Mesothelial cell of epicardium (in vitro differentiated cells): ENCODE measurements at regions not wholly inside any gene's neighbourhood (a gene's known extent, or its start where the extent isn't known, plus 50 kb on each side); places are given as distances from the start of the nearest gene placed in this dataset.

Source experiments
- DNase-seq, 2 experiments: peaks; one replicate each; pipeline ENCODE4 v3.0.0; 2021; ENCODE audit warnings: low spot score in 2 of 2; ENCODE audit not compliant: unreplicated experiment in 2 of 2
- H3K27ac Mint-ChIP-seq: 2 replicates; pipeline ENCODE4 v1.8.0; 2021; ENCODE audit warnings: mixed read lengths
- H3K27me3 Mint-ChIP-seq: 2 replicates; pipeline ENCODE4 v1.8.0; 2021; ENCODE audit warnings: low read depth, mixed read lengths
- H3K36me3 Mint-ChIP-seq: 2 replicates; pipeline ENCODE4 v1.8.0; 2021; ENCODE audit warnings: mixed read lengths
- H3K4me1 Mint-ChIP-seq: 2 replicates; pipeline ENCODE4 v1.8.0; 2021; ENCODE audit warnings: mixed read lengths
- H3K4me3 Mint-ChIP-seq: 2 replicates; pipeline ENCODE4 v1.8.0; 2021; ENCODE audit warnings: mild to moderate bottlenecking, moderate library complexity, mixed read lengths
- H3K9me3 Mint-ChIP-seq: 2 replicates; pipeline ENCODE4 v1.8.0; 2021; ENCODE audit warnings: mixed read lengths
- TF ChIP-seq, protein P1 (sequence below): fragments of 200-600 bp; sonication (generic); IDR thresholded peaks from one replicate; pipeline ENCODE4 v1.5.0; 2021; ENCODE audit warnings: antibody characterized with exemption; ENCODE audit not compliant: unreplicated experiment

DNA sequence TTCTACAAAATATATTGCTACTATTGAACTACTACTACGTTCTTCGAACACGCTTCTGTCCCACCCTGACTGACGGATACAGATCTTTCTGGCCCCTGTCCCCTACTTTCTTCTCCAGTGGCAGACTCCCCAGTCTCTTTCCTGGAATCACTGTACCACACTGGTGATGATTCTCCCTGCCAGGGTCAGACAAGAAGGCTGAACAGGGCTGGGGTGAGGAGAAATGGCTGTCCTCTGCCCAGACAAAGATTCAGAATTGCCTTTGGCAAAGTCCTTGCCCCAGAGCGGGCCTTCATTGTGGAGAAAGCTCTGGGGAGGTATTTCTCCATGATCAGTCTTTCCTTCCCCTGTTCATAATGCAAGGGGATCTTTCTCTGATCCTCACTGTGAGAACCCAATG is 1417.1 kb downstream of the BRD1 start:
- H3K4me3 Mint-ChIP-seq: no peak overlapping the region
- H3K27ac Mint-ChIP-seq: no peak overlapping the region
- peak in 1 of 2 experiments; percentile 9 for DNase-seq
- TF ChIP-seq, protein P1, sequence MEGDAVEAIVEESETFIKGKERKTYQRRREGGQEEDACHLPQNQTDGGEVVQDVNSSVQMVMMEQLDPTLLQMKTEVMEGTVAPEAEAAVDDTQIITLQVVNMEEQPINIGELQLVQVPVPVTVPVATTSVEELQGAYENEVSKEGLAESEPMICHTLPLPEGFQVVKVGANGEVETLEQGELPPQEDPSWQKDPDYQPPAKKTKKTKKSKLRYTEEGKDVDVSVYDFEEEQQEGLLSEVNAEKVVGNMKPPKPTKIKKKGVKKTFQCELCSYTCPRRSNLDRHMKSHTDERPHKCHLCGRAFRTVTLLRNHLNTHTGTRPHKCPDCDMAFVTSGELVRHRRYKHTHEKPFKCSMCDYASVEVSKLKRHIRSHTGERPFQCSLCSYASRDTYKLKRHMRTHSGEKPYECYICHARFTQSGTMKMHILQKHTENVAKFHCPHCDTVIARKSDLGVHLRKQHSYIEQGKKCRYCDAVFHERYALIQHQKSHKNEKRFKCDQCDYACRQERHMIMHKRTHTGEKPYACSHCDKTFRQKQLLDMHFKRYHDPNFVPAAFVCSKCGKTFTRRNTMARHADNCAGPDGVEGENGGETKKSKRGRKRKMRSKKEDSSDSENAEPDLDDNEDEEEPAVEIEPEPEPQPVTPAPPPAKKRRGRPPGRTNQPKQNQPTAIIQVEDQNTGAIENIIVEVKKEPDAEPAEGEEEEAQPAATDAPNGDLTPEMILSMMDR: no peak
- no peaks in the 10 kb centered on the region for H3K36me3 Mint-ChIP-seq
- peaks cover 34% of the 10 kb centered on the region for H3K27me3 Mint-ChIP-seq
- no peaks in the 10 kb centered on the region for H3K4me1 Mint-ChIP-seq
- H3K9me3 Mint-ChIP-seq: peaks cover 5% of the 10 kb centered on the region

DNA sequence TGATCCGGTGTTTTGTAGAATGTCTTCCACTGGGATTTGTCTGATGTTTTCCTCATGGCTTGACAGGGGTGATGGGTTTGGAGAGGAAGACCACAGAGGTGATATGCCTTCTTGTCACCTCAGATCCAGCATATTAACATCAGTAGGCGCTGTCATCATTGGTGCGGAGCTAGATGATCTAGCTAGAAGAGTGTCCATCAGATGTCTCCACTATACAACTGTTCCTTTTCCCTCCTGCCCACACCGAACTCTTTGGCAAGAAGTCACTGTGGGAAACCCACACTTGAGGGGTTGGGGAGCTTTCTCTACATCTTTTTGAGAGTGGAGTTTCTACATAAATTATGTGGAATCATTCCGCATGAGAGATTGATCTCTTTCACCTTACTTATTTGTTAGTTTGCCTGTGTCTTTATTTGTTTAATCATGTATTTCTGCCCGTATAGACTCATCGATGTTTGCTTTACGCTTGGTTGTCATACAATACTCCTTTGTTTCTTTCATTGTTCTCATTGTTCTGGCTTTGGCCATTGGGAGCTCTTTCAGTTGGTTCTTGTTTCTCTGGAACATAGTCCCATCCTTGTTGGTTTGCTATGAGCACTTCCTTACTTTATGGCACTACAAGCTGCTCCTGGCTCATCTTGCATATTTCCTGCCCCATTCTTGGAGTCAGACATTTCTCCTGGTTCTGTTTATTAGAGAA is 1420.3 kb downstream of the BRD1 start:
- TF ChIP-seq, protein P1: no peak
- Mint-ChIP-seq H3K4me1 (no peaks in the 10 kb centered on the region), H3K27me3 (peaks cover 31% of the 10 kb centered on the region), H3K36me3 (no peaks in the 10 kb centered on the region), H3K27ac (no peak overlapping the region), H3K9me3 (peaks cover 5% of the 10 kb centered on the region), H3K4me3 (no peak overlapping the region)
- DNase-seq: no peak

DNA sequence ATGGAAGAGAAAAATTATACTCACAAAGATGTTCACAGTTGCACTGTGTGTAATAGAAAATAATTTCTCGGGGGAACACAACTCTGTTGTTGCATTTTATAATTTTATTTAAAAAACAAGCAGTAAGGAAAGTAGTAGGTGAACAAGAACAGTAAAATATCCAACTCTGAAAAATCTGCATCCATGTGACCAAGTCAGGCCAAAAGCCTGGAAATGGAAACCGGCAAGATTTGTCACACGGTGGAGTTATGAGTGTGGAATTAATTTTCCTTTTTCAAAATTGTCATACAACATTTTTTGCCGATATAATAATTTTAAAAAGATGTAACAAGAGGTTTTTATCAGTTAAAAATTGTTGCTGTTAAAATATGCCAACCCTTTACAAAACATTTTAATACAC is 1421.5 kb downstream of the BRD1 start:
- H3K27me3 Mint-ChIP-seq: peaks cover 27% of the 10 kb centered on the region
- H3K4me1 Mint-ChIP-seq: no peaks in the 10 kb centered on the region
- H3K27ac Mint-ChIP-seq: no peak overlapping the region
- no peaks in the 10 kb centered on the region for H3K36me3 Mint-ChIP-seq
- no peak overlapping the region for H3K4me3 Mint-ChIP-seq
- peaks cover 5% of the 10 kb centered on the region for H3K9me3 Mint-ChIP-seq
- TF ChIP-seq, protein P1: no peak
- no peak for DNase-seq

DNA sequence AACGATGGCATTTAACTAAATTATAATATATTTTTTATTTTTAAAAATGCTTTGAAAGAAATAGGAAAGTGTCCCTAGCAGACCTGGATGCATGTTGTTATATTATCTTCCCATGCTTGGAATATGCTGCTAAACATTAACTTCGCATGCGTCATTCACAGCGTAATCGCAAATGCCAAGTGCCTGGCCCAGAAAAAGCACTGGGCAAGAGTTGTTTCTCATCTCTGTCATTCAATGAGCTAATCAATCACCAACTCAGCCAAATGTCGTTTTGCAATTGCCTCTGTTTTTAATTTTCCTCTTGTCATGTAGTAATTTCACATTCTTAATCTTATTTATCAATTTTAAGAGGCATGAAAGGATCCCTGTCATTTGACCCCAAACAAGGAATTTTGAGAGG is 1421.9 kb downstream of the BRD1 start:
- peaks cover 5% of the 10 kb centered on the region for H3K9me3 Mint-ChIP-seq
- peaks cover 22% of the 10 kb centered on the region for H3K27me3 Mint-ChIP-seq
- no peak overlapping the region for H3K27ac Mint-ChIP-seq
- no peak for DNase-seq
- TF ChIP-seq, protein P1: no peak
- no peak overlapping the region for H3K4me3 Mint-ChIP-seq
- H3K36me3 Mint-ChIP-seq: no peaks in the 10 kb centered on the region
- no peaks in the 10 kb centered on the region for H3K4me1 Mint-ChIP-seq

DNA sequence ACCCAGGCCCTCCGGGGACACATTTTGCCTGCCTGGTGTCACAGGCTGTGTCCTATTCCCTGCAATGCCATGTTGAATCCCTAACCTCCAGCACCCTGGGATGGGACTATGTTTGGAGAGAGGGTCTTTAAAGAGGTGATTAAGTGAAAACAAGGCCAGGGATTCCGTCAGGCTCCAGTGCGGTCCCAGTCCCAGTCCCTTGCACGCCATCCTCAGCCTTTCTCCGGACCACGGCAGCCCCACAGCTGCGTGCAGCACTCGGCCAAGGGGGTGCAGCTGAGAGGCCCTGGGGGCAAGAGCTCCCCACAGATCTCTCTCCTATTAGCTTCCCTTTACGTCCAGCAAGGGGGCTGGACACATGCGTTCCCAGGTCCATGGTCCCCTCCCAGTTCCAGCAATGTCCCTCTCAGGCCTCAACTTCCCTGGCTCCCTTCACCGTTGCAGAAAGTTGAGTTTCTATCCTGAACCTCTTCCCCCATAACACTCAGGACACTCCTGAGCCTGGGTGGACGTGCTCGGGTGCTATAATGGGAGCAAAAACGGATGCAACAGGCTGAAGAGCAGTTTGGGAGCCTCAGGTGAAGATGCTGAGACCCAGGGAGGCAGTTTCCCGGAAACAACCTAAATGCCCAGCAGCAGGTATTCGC is 1422.7 kb downstream of the BRD1 start:
- Mint-ChIP-seq H3K36me3 (no peaks in the 10 kb centered on the region), H3K27me3 (peaks cover 16% of the 10 kb centered on the region), H3K4me3 (no peak overlapping the region), H3K27ac (no peak overlapping the region), H3K9me3 (peaks cover 5% of the 10 kb centered on the region), H3K4me1 (no peaks in the 10 kb centered on the region)
- TF ChIP-seq, protein P1: no peak
- DNase-seq: no peak
